Lower leg skin (tissue), 4 donors: ENCODE measurements at regions not wholly inside any gene's neighbourhood (a gene's known extent, or its start where the extent isn't known, plus 50 kb on each side); places are given as distances from the start of the nearest gene placed in this dataset.

Experiments used
- DNase-seq, 2 donors: peaks; one replicate each; pipeline ENCODE4 v3.0.0-alpha.2; 2019; ENCODE audit warnings: low spot score in 2 of 2
- H3K4me3 ChIP-seq: fragments of 200-600 bp; sonication (generic); 2 replicates; pipeline ENCODE4 v1.5.1; 2017; ENCODE audit warnings: mild to moderate bottlenecking, low read depth; ENCODE audit not compliant: poor library complexity, severe bottlenecking
- CTCF ChIP-seq, 3 donors: fragments of 450-650 bp; IDR thresholded peaks; one replicate each; pipeline ENCODE4 v1.5.1; 2016; ENCODE audit warnings: antibody characterized with exemption in 3 of 3, mild to moderate bottlenecking in 3 of 3, moderate library complexity in 2 of 3
- POLR2A ChIP-seq, 2 donors: fragments of 450-650 bp; IDR thresholded peaks; one replicate each; pipeline ENCODE4 v1.6.1; 2016 to 2017; ENCODE audit warnings: antibody characterized with exemption in 2 of 2, mild to moderate bottlenecking in 1 of 2, moderate library complexity in 1 of 2
- WGBS, 2 donors: methylation state at CpG; one replicate each; pipeline ENCODE4 v1.1.5; 2018; 5-methylcytosine and 5-hydroxymethylcytosine counted together
- intact Hi-C: fragments of 100-400 bp; cut with DNase I; formaldehyde crosslinking; loops from one replicate; pipeline ENCODE4 v1.15.0; 2023; ENCODE audit warnings: low total_unique reads

GRCh38 chr3:182609575-182610156, 183.6 kb upstream of the ATP11B start:
- 31 to 52% methylated on average over 6 of the region's 6 CpGs for WGBS, 2 donors
- no peak for TF ChIP-seq CTCF (IDR thresholded peaks at IDR 0.05)
- TF ChIP-seq POLR2A (IDR thresholded peaks at IDR 0.05) = no peak
- intact Hi-C loops = no loop called here
- DNase-seq = no peak
- H3K4me3 ChIP-seq = no peak overlapping the region

- TF ChIP-seq POLR2A (IDR thresholded peaks at IDR 0.05) = no peak
- TF ChIP-seq CTCF (IDR thresholded peaks at IDR 0.05) = no peak
- WGBS, 2 donors = 86 to 89% methylated on average over 3 of the region's 3 CpGs
- intact Hi-C loops = no loop called here
- H3K4me3 ChIP-seq = no peak overlapping the region
- DNase-seq = no peak
Observed at GRCh38 chr3:182612332-182612731, 181.0 kb upstream of the ATP11B start.

GRCh38 chr3:182617500-182617899, 175.8 kb upstream of the ATP11B start:
- 79 to 81% methylated on average over 4 of the region's 4 CpGs for WGBS, 2 donors
- no peak for DNase-seq
- TF ChIP-seq POLR2A (IDR thresholded peaks at IDR 0.05) (no peak), CTCF (IDR thresholded peaks at IDR 0.05) (no peak)
- H3K4me3 ChIP-seq = no peak overlapping the region
- intact Hi-C loops = no loop called here

- intact Hi-C loops = no loop called here
- TF ChIP-seq POLR2A (IDR thresholded peaks at IDR 0.05) (no peak), CTCF (IDR thresholded peaks at IDR 0.05) (no peak)
- DNase-seq = no peak
- no peak overlapping the region for H3K4me3 ChIP-seq
- 33 to 37% methylated on average over 8 of the region's 8 CpGs for WGBS, 2 donors
Observed at GRCh38 chr3:182618085-182618732, 175.1 kb upstream of the ATP11B start.

- no peak overlapping the region for H3K4me3 ChIP-seq
- WGBS, 2 donors = 81 to 87% methylated on average over 9 of the region's 9 CpGs
- no peak for DNase-seq
- no peak for TF ChIP-seq CTCF (IDR thresholded peaks at IDR 0.05)
- no peak for TF ChIP-seq POLR2A (IDR thresholded peaks at IDR 0.05)
- intact Hi-C loops = no loop called here
Observed at GRCh38 chr3:182618981-182619591, 174.2 kb upstream of the ATP11B start.
